H1 (cell line): ENCODE measurements at regions not wholly inside any gene's neighbourhood (a gene's known extent, or its start where the extent isn't known, plus 50 kb on each side); places are given as distances from the start of the nearest gene placed in this dataset.

ENCODE experiments used
- CTCF ChIA-PET: fragments of 300-600 bp; sonication (Branson Sonifier 250); formaldehyde crosslinking; loops from one replicate; lab custom pipeline; 2021; ENCODE audit not compliant: partially characterized antibody; lab: Charles Lee
- POLR2A ChIA-PET: fragments of 300-600 bp; sonication (Branson Sonifier 250); formaldehyde crosslinking; loops from one replicate; lab custom pipeline; 2021; ENCODE audit warnings: inconsistent platforms; ENCODE audit not compliant: partially characterized antibody; lab: Charles Lee
- DNase-seq, 2 experiments: peaks; one replicate each; pipeline versions ENCODE4 v3.0.0 to v3.0.0-alpha.2; 2010 to 2022; ENCODE audit warnings: low spot score in 2 of 2, low read depth in 1 of 2, mixed read lengths in 1 of 2
- FAIRE-seq: peaks from 2 replicates; lab custom pipeline; 2011; peaks lifted over from hg19 to GRCh38; lab: Jason Lieb, UNC
- H2AFZ ChIP-seq: 2 replicates; pipeline ENCODE4 v1.8.1; 2012; ENCODE audit warnings: low read length, inconsistent platforms
- H2AK5ac ChIP-seq: 2 replicates; pipeline ENCODE4 v1.6.1; 2013; ENCODE audit warnings: low read depth, low read length
- H2BK120ac ChIP-seq: replicated peaks from 2 replicates; pipeline ENCODE3; 2013; ENCODE audit warnings: low read depth, low read length, inconsistent platforms
- H2BK12ac ChIP-seq: 2 replicates; pipeline ENCODE4 v1.6.1; 2013; ENCODE audit warnings: low read depth, low read length
- H2BK15ac ChIP-seq: 2 replicates; pipeline ENCODE4 v1.6.1; 2013; ENCODE audit warnings: low read length
- H2BK20ac ChIP-seq: 2 replicates; pipeline ENCODE4 v1.6.1; 2013; ENCODE audit warnings: low read length
- H2BK5ac ChIP-seq: 2 replicates; pipeline ENCODE4 v1.6.1; 2013; ENCODE audit warnings: low read depth, low read length
- H3K14ac ChIP-seq: 2 replicates; pipeline ENCODE4 v1.6.1; 2013; ENCODE audit warnings: inconsistent platforms; ENCODE audit not compliant: insufficient read length
- H3K18ac ChIP-seq: 2 replicates; pipeline ENCODE4 v1.6.1; 2013; ENCODE audit warnings: low read length; ENCODE audit errors: extremely low read depth
- H3K23ac ChIP-seq: 2 replicates; pipeline ENCODE4 v1.6.1; 2013; ENCODE audit warnings: inconsistent platforms; ENCODE audit not compliant: insufficient read length
- H3K23me2 ChIP-seq: 2 replicates; pipeline ENCODE4 v1.6.1; 2013; ENCODE audit warnings: low read depth, low read length
- H3K27ac ChIP-seq: 2 replicates; pipeline ENCODE4 v1.6.1; 2011; ENCODE audit warnings: low read depth, low read length, inconsistent platforms
- H3K27me3 ChIP-seq, 4 experiments: replicated peaks in 1 of 4; 1 replicate in 1 of 4; 2 replicates in 3 of 4; pipeline versions ENCODE4 v1.6.1 to v1.8.1; 2011 to 2013; ENCODE audit warnings: low read length in 3 of 4, mild to moderate bottlenecking in 3 of 4, inconsistent platforms in 2 of 4, mixed read lengths in 2 of 4, moderate library complexity in 1 of 4; ENCODE audit not compliant: control insufficient read depth in 3 of 4, insufficient read depth in 3 of 4; ENCODE audit errors: extremely low read depth in 1 of 4
- H3K36me3 ChIP-seq, 4 experiments: 2 replicates each; pipeline versions ENCODE4 v1.6.1 to v1.8.1; 2011 to 2013; ENCODE audit warnings: mild to moderate bottlenecking in 4 of 4, low read length in 3 of 4, moderate library complexity in 2 of 4, control low read depth in 1 of 4, inconsistent platforms in 1 of 4; ENCODE audit not compliant: insufficient read depth in 4 of 4, control insufficient read depth in 2 of 4
- H3K4ac ChIP-seq: replicated peaks from 2 replicates; pipeline ENCODE3; 2013; ENCODE audit warnings: low read length, low read depth, mixed read lengths, inconsistent platforms; ENCODE audit not compliant: insufficient read length
- H3K4me1 ChIP-seq, 4 experiments: replicated peaks in 1 of 4; 1 replicate in 1 of 4; 2 replicates in 3 of 4; pipeline versions ENCODE4 v1.6.1 to v1.8.1; 2011 to 2013; ENCODE audit warnings: low read length in 3 of 4, inconsistent platforms in 2 of 4, mixed read lengths in 1 of 4; ENCODE audit not compliant: insufficient read depth in 4 of 4, control insufficient read depth in 3 of 4
- H3K4me2 ChIP-seq, 2 experiments: 2 replicates each; pipeline versions ENCODE4 v1.6.1 to v1.8.1; 2011 to 2013; ENCODE audit warnings: low read depth in 2 of 2, low read length in 2 of 2, control low read depth in 1 of 2, inconsistent platforms in 1 of 2, mild to moderate bottlenecking in 1 of 2; ENCODE audit not compliant: insufficient read depth in 1 of 2
- H3K4me3 ChIP-seq, 4 experiments: fragments of 200-600, 300-600 bp in 1 of 4; sonication (generic), shearing (Covaris generic), sonication (Bioruptor Twin) in 1 of 4; 2 replicates each; pipeline versions ENCODE4 v1.5.1 to v1.8.1; 2011 to 2016; ENCODE audit warnings: low read length in 4 of 4, low read depth in 3 of 4, control low read depth in 2 of 4, inconsistent platforms in 2 of 4, mild to moderate bottlenecking in 2 of 4, mixed read lengths in 1 of 4, moderate library complexity in 1 of 4; ENCODE audit not compliant: insufficient read depth in 2 of 4; ENCODE audit errors: extremely low read depth in 1 of 4
- H3K56ac ChIP-seq: replicated peaks from 2 replicates; pipeline ENCODE3; 2013; ENCODE audit warnings: low read depth, mild to moderate bottlenecking, mixed read lengths, low read length, inconsistent platforms; ENCODE audit not compliant: insufficient read length
- H3K79me1 ChIP-seq: 2 replicates; pipeline ENCODE4 v1.6.1; 2013; ENCODE audit warnings: low read depth, low read length, control low read depth
- H3K79me2 ChIP-seq, 2 experiments: 2 replicates each; pipeline versions ENCODE4 v1.6.1 to v1.8.1; 2012 to 2013; ENCODE audit warnings: low read length in 2 of 2, mild to moderate bottlenecking in 2 of 2, inconsistent platforms in 1 of 2; ENCODE audit not compliant: insufficient read depth in 2 of 2, control insufficient read depth in 1 of 2
- H3K9ac ChIP-seq, 4 experiments: replicated peaks in 1 of 4; 1 replicate in 1 of 4; 2 replicates in 3 of 4; pipeline versions ENCODE4 v1.6.1 to v1.8.1; 2011 to 2013; ENCODE audit warnings: low read depth in 3 of 4, low read length in 3 of 4, control low read depth in 2 of 4, mild to moderate bottlenecking in 2 of 4, moderate library complexity in 2 of 4, inconsistent platforms in 1 of 4; ENCODE audit errors: extremely low read depth in 1 of 4
- H3K9me3 ChIP-seq, 2 experiments: 2 replicates each; pipeline versions ENCODE4 v1.6.1 to v1.8.1; 2012 to 2013; ENCODE audit warnings: mild to moderate bottlenecking in 2 of 2, moderate library complexity in 2 of 2, control low read depth in 1 of 2, inconsistent platforms in 1 of 2, low read depth in 1 of 2, low read length in 1 of 2, mixed read lengths in 1 of 2; ENCODE audit not compliant: insufficient read depth in 2 of 2
- H4K20me1 ChIP-seq, 2 experiments: replicated peaks in 1 of 2; 2 replicates each; pipeline versions ENCODE3 to v1.8.1; 2011 to 2013; ENCODE audit warnings: inconsistent platforms in 2 of 2, low read length in 2 of 2, mild to moderate bottlenecking in 1 of 2; ENCODE audit not compliant: insufficient read depth in 2 of 2, control insufficient read depth in 1 of 2
- H4K5ac ChIP-seq: 2 replicates; pipeline ENCODE4 v1.6.1; 2013; ENCODE audit warnings: low read length, low read depth, mixed read lengths, inconsistent platforms; ENCODE audit not compliant: insufficient read length
- H4K8ac ChIP-seq: 2 replicates; pipeline ENCODE4 v1.8.0; 2013; ENCODE audit warnings: mild to moderate bottlenecking, moderate library complexity, low read length, inconsistent platforms; ENCODE audit not compliant: insufficient read depth; ENCODE audit errors: extremely low read depth
- H4K91ac ChIP-seq: replicated peaks from 2 replicates; pipeline ENCODE3; 2013; ENCODE audit warnings: low read length, mixed read lengths, inconsistent platforms; ENCODE audit not compliant: insufficient read length
- BCL11A ChIP-seq, 2 experiments: IDR thresholded peaks; one replicate each; pipeline ENCODE4 v1.6.1; 2011; ENCODE audit warnings: low read depth in 2 of 2, low read length in 2 of 2, mild to moderate bottlenecking in 2 of 2
- CHD1 ChIP-seq: IDR thresholded peaks from 2 replicates; pipeline ENCODE4 v1.6.1; 2012; ENCODE audit warnings: low read depth, low read length, improper control_type of control experiment
- EZH2 ChIP-seq: fragments of 200-600 bp; sonication (generic); IDR thresholded peaks from 2 replicates; pipeline ENCODE4 v1.7.1; 2012; ENCODE audit warnings: low read depth, mild to moderate bottlenecking, moderate library complexity, low read length, inconsistent platforms; ENCODE audit not compliant: severe bottlenecking
- GABPA ChIP-seq: IDR thresholded peaks from 2 replicates; pipeline ENCODE4 v1.6.1; 2011; ENCODE audit warnings: mild to moderate bottlenecking, low read length, moderate library complexity, borderline replicate concordance; ENCODE audit not compliant: insufficient read depth
- RBBP5 ChIP-seq: IDR thresholded peaks from 2 replicates; pipeline ENCODE4 v1.7.1; 2012; ENCODE audit warnings: low read depth, mild to moderate bottlenecking, inconsistent platforms, low read length, moderate library complexity, borderline replicate concordance
- SP1 ChIP-seq: IDR thresholded peaks from 2 replicates; pipeline ENCODE4 v1.6.1; 2011; ENCODE audit warnings: low read depth, low read length
- WGBS, 2 experiments: shearing (Covaris generic) in 1 of 2; methylation state at CpG; one replicate each; pipeline versions ENCODE4 v1.1.6 to v1.1.7; 2013 to 2015; ENCODE audit warnings: low lambda C conversion rate in 2 of 2, mixed read lengths in 2 of 2, inconsistent platforms in 1 of 2, low coverage in 1 of 2, missing lambda C conversion rate in 1 of 2; ENCODE audit not compliant: insufficient replicate concordance in 2 of 2, insufficient coverage in 1 of 2, insufficient read length in 1 of 2; ENCODE audit errors: extremely low coverage in 1 of 2, missing lambda C conversion rate in 1 of 2; 5-methylcytosine and 5-hydroxymethylcytosine counted together

DNA sequence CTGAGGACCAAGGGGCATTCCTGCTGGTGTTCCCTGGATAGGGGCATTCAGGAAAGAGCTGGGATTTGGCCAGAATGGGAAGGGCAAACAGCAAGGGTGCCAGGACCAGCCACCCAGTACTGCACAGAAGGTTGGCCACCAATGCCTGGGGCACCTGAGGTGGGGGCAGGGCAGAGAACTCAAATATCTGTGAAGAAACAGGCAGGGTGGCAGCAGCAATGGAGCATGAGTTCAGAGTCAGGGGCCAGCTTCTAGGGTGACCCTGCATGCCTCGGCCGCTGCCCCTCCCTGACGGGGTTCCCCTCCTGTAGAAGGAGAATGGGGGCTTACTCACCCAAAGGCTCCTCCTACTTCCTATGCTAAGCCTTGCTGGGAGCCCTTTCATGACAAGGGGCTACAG is 79.3 kb upstream of the SHANK2 start:
- Histone ChIP-seq H3K23ac (no peak overlapping the region), H3K4me1 (no peaks in the 10 kb centered on the region), H3K4ac (no peak overlapping the region), H3K9me3 (peaks cover 33 to 39% of the 10 kb centered on the region in 2 experiments), H2BK120ac (no peak overlapping the region), H3K4me3 (no peak overlapping the region), H3K14ac (no peak overlapping the region), H2BK12ac (no peak overlapping the region), H3K79me2 (no peaks in the 10 kb centered on the region), H3K18ac (no peak overlapping the region), H2AK5ac (no peak overlapping the region), H2BK5ac (no peak overlapping the region), H3K79me1 (no peaks in the 10 kb centered on the region), H3K27ac (no peak overlapping the region), H2BK15ac (no peak overlapping the region), H3K56ac (no peak overlapping the region), H4K8ac (no peak overlapping the region), H4K5ac (no peak overlapping the region), H4K20me1 (no peaks in the 10 kb centered on the region), H3K23me2 (no peaks in the 10 kb centered on the region), H2AFZ (no peak overlapping the region), H3K9ac (no peak overlapping the region), H3K27me3 (0 out of 7 replicates have a peak, but pooled peaks cover 0 to 3% (median 0%) of the 10 kb centered on the region in 4 experiments), H4K91ac (no peak overlapping the region), H3K36me3 (no peaks in the 10 kb centered on the region), H2BK20ac (no peak overlapping the region), H3K4me2 (no peak overlapping the region)
- DNase-seq (no peak), FAIRE-seq (no peak)
- CTCF ChIA-PET, result interaction anchor here (0.6 kb wide), 1 partner anchor 37 kb away, joined by 3 read pairs; no protein-coding TSS in a partner anchor
- 97% methylated on average over 3 of the region's 3 CpGs; no CpG with 5 or more reads in 1 of the 2 experiments for WGBS, 2 experiments
- POLR2A ChIA-PET, result interaction anchor here (1.5 kb wide), 1 partner anchor 12 kb away, joined by 3 read pairs; no protein-coding TSS in a partner anchor
- TF ChIP-seq BCL11A (IDR thresholded peaks at IDR 0.05; ENCODE audit: low read depth in 2 of 2, low read length in 2 of 2) (no peak), EZH2 (no peak), GABPA (no peak), SP1 (no peak), CHD1 (no peak), RBBP5 (no peak)
